Heart left ventricle (tissue), 16 donors: ENCODE measurements at regions not wholly inside any gene's neighbourhood (a gene's known extent, or its start where the extent isn't known, plus 50 kb on each side); places are given as distances from the start of the nearest gene placed in this dataset.

ENCODE experiments used
- ATAC-seq, 4 donors: fragments of 200-7000 bp; cut with Tn5 transposase; one replicate each; pipeline ENCODE4 v1.9.1; 2020 to 2022; ENCODE audit warnings: moderate library complexity in 4 of 4, mild to moderate bottlenecking in 3 of 4, moderate number of reproducible peaks in 1 of 4
- DNase-seq, 5 donors: peaks; one replicate each; pipeline ENCODE4 v3.0.0-alpha.2; 2020
- H3K27ac ChIP-seq, 12 donors: fragments of 200-600 bp; sonication (generic) in 4 of 12; one replicate each; pipeline versions ENCODE4 v1.5.0 to v1.8.0; 2016 to 2022; ENCODE audit warnings: mild to moderate bottlenecking in 2 of 12
- H3K27me3 ChIP-seq, 9 donors: fragments of 200-600 bp; sonication (generic) in 2 of 9; one replicate each; pipeline versions ENCODE4 v1.5.1 to v1.8.0; 2016 to 2022; ENCODE audit warnings: mild to moderate bottlenecking in 3 of 9
- H3K36me3 ChIP-seq, 9 donors: fragments of 200-600 bp; sonication (generic) in 2 of 9; one replicate each; pipeline versions ENCODE4 v1.5.0 to v1.8.0; 2018 to 2022; ENCODE audit warnings: mild to moderate bottlenecking in 2 of 9
- H3K4me1 ChIP-seq, 12 donors: fragments of 200-600 bp; sonication (generic) in 4 of 12; one replicate each; pipeline versions ENCODE4 v1.5.0 to v1.8.0; 2016 to 2022; ENCODE audit warnings: mild to moderate bottlenecking in 3 of 12
- H3K4me3 ChIP-seq, 12 donors: fragments of 200-600 bp; sonication (generic) in 4 of 12; one replicate each; pipeline versions ENCODE4 v1.5.0 to v1.8.0; 2017 to 2022; ENCODE audit warnings: mild to moderate bottlenecking in 9 of 12, moderate library complexity in 4 of 12
- H3K9me3 ChIP-seq, 12 donors: fragments of 200-600 bp; sonication (generic) in 4 of 12; one replicate each; pipeline versions ENCODE4 v1.5.0 to v1.8.0; 2016 to 2022; ENCODE audit warnings: mild to moderate bottlenecking in 1 of 12
- POLR2A ChIP-seq, 2 donors: fragments of 450-650 bp; IDR thresholded peaks; one replicate each; pipeline ENCODE4 v1.6.1; 2017; ENCODE audit warnings: antibody characterized with exemption in 2 of 2, mild to moderate bottlenecking in 2 of 2, moderate library complexity in 2 of 2
- WGBS, 4 donors: extraction: QIAGEN DNeasy Blood & Tissue Kit in 2 of 4; methylation state at CpG; one replicate each; pipeline versions ENCODE4 v1.1.5 to v1.1.7; 2013 to 2018; 5-methylcytosine and 5-hydroxymethylcytosine counted together
- intact Hi-C, 10 donors: fragments of 100-400 bp; cut with DNase I; formaldehyde crosslinking; loops; one replicate each; pipeline versions ENCODE4 v1.11.1 to v1.14.2; 2022
- TF ChIP-seq, protein P1 (sequence below), 12 donors: fragments of 200-600 bp; sonication (generic) in 4 of 12; IDR thresholded peaks; one replicate each; pipeline versions ENCODE4 v1.5.0 to v1.8.0; 2018 to 2022; ENCODE audit warnings: antibody characterized with exemption in 12 of 12, mild to moderate bottlenecking in 5 of 12
- donor health status: ischemic (EF 13 %, LVEDD 7.1; RV severe dilation, severe dysfunction).
- donor health status: healthy with polysubstance abuse.
- donor health status: DM: no; HTN: yes; CAD: no.
- donor health status: DM: no; HTN: no; CAD: no.
- donor health status: ischemic (EF 25% LVEDD 6.9; RV normal size, moderate dysfunction).
- donor health status: ischemic (EF 25% LVEDD 5.7; RV mildly dilated, moderate dysfunction).
- donor health status: healthy.
- donor health status: DM: yes; HTN: yes; CAD: no.
- donor health status: ischemic (EF 35%, LVEDD 5.7; RV mildly dilated, moderate dysfunction).
- donor health status: nonischemic (EF 11% LVEDD 7.7; RV severe dilation, severe dysfunction).
- donor health status: DM: yes; HTN: yes; CAD: no.
- donor health status: PGD.
- donor health status: ischemic (EF 29% LVEDD 5.4; RV normal size, mild dysfunction).
- donor health status: nonischemic (EF 23%, LVEDD 6.1; RV moderate dilation, normal function).

DNA sequence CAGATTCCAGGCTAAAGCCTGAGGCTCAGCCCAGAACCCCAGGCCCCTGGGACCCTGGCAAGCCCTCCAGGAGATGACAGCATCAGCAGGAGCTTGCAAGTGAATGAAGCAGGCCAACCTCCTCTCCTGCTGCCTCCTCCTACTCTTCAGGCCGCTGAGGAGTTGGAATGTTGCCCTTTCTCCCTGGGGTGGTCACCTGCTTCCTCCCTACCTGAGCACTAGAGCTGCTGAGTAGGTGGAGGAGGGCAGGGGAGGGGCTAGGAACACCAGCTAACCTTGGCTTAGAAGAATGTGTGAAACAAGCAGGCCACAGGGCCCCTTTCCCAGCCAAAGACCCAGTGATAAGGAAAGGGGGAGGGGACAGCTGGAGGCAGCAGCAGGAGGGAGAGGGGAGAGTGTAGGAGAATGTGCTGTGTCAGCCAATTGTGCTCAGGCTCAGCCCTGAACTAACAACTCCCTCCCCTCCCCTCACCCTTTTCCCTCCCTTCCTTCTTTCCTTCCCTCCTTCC is 58.0 kb downstream of the PJA1 start:
- no peak overlapping the region for H3K4me3 ChIP-seq
- ATAC-seq (no peak), DNase-seq (peak in 1 of 5 donors; percentile 39)
- peaks cover 0 to 8% (median 0%) of the 10 kb centered on the region in 12 donors for H3K4me1 ChIP-seq
- intact Hi-C loops: no loop called here
- peaks cover 0 to 8% (median 0%) of the 10 kb centered on the region in 9 donors for H3K27me3 ChIP-seq
- 15 to 40% (median 29%) methylated on average over 1 of the region's 1 CpG for WGBS, 4 donors
- no peaks in the 10 kb centered on the region for H3K9me3 ChIP-seq
- no peak for TF ChIP-seq POLR2A (IDR thresholded peaks at IDR 0.05)
- no peak overlapping the region for H3K27ac ChIP-seq
- no peaks in the 10 kb centered on the region for H3K36me3 ChIP-seq

DNA sequence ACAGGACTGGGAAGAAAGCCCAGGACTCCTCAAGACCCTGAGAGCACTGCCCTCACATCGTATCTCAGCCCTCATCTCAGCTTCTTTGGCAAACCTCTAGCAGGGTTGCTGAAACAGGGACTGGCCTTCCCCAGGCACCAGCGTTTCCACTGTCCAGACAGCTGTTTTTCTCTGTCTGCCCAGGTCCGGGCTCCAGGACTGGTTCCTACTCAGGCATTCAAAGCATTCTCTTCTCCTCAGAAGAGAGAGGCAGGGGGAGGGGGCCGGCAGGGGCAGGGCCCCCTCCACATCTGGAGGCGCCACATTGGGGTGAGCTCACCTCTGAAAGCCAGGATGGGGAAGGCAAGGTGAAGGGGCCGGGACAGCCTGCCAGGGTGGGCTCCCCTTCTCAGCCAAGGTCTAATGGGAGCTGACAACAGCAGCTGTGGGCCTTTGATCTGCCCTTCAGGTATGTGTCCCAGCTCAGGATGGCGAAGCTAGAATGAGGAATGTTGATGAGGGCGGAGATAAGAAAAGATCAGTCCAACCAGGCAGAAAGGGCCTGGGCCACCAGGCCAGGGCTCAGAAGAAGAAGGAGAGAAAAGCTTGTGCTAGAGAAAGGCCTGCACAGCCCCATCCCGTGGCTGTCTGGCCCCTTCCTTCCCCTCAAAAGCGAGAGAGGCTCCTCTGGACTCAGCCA is 60.4 kb downstream of the PJA1 start:
- WGBS, 4 donors: 73 to 89% (median 80%) methylated on average over 9 to 10 of the region's 10 CpGs
- DNase-seq: no peak
- H3K9me3 ChIP-seq: no peaks in the 10 kb centered on the region
- TF ChIP-seq, protein P1, sequence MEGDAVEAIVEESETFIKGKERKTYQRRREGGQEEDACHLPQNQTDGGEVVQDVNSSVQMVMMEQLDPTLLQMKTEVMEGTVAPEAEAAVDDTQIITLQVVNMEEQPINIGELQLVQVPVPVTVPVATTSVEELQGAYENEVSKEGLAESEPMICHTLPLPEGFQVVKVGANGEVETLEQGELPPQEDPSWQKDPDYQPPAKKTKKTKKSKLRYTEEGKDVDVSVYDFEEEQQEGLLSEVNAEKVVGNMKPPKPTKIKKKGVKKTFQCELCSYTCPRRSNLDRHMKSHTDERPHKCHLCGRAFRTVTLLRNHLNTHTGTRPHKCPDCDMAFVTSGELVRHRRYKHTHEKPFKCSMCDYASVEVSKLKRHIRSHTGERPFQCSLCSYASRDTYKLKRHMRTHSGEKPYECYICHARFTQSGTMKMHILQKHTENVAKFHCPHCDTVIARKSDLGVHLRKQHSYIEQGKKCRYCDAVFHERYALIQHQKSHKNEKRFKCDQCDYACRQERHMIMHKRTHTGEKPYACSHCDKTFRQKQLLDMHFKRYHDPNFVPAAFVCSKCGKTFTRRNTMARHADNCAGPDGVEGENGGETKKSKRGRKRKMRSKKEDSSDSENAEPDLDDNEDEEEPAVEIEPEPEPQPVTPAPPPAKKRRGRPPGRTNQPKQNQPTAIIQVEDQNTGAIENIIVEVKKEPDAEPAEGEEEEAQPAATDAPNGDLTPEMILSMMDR (IDR thresholded peaks at IDR 0.05): no peak
- no peak for TF ChIP-seq POLR2A (IDR thresholded peaks at IDR 0.05)
- ATAC-seq: no peak
- H3K4me3 ChIP-seq: no peak overlapping the region
- intact Hi-C loops: no loop called here
- no peaks in the 10 kb centered on the region for H3K36me3 ChIP-seq
- no peak overlapping the region for H3K27ac ChIP-seq
- peaks cover 0 to 8% (median 0%) of the 10 kb centered on the region in 12 donors for H3K4me1 ChIP-seq
- peaks cover 0 to 5% (median 0%) of the 10 kb centered on the region in 9 donors for H3K27me3 ChIP-seq

DNA sequence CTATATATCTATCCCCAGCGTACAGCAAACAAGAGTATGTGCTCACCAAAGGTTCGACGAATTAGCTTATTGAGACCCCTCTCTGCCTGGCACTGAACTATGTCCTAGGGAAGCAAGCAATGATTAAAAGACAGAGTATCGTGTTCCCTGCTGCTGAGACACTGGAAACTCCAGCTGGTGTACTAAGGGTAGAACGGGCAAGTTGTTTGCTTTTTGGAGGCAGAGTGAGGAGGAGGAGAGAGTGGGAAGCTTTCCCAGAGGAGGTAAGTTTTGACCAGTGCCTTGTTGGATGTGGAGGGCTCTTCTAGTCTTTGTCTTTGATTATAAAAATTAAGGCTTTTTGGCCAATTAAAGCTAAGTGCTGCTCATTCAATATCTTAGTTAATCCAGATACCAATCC is 61.7 kb downstream of the PJA1 start:
- peaks cover 0 to 9% (median 0%) of the 10 kb centered on the region in 9 donors for H3K27me3 ChIP-seq
- peaks cover 0 to 8% (median 0%) of the 10 kb centered on the region in 12 donors for H3K4me1 ChIP-seq
- H3K36me3 ChIP-seq: no peaks in the 10 kb centered on the region
- no peak for TF ChIP-seq POLR2A (IDR thresholded peaks at IDR 0.05)
- TF ChIP-seq, protein P1 (IDR thresholded peaks at IDR 0.05): no peak
- H3K27ac ChIP-seq: no peak overlapping the region
- no peaks in the 10 kb centered on the region for H3K9me3 ChIP-seq
- H3K4me3 ChIP-seq: no peak overlapping the region
- ATAC-seq (no peak), DNase-seq (no peak)
- WGBS, 4 donors: 77 to 94% (median 84%) methylated on average over 5 of the region's 5 CpGs
- intact Hi-C loops: no loop called here

DNA sequence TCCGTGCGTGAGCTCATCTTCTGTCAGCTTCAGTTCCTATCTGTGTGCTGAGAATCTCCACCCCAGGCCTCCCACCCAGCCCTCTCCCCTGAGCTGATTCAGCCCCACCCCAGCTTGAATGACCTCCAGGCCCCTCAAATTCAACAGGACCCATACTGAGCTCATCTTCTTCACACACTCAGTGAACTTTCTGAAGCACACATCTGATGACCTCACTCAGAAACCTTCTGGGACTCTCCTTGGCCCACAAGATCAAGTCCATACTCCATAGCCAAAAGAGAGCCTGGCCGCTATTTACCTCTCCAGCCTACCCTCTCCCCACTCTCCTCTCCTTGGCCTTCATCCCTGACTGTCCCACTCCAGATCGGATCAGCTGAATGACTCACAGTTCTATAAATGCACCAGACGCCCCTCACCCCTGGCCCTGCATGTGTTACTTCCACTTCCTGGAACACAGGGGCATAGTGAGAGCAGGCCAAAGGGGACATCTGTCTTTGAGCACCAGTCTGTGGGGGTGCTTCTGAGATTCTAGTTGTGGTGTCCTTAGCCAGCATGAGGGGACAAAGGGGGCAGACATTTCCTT is 62.5 kb downstream of the PJA1 start:
- Histone ChIP-seq H3K36me3 (no peaks in the 10 kb centered on the region), H3K27me3 (peaks cover 0 to 9% (median 0%) of the 10 kb centered on the region in 9 donors), H3K4me3 (no peak overlapping the region), H3K4me1 (peaks cover 0 to 5% (median 0%) of the 10 kb centered on the region in 12 donors), H3K27ac (no peak overlapping the region), H3K9me3 (no peaks in the 10 kb centered on the region)
- no peak for ATAC-seq
- no peak for DNase-seq
- 55 to 70% (median 65%) methylated on average over 5 of the region's 5 CpGs for WGBS, 4 donors
- intact Hi-C loops: no loop called here
- TF ChIP-seq, protein P1 (IDR thresholded peaks at IDR 0.05): no peak
- no peak for TF ChIP-seq POLR2A (IDR thresholded peaks at IDR 0.05)
